ENCODE measurements at regions not wholly inside any gene's neighbourhood (a gene's known extent, or its start where the extent isn't known, plus 50 kb on each side); places are given as distances from the start of the nearest gene placed in this dataset.

DNA sequence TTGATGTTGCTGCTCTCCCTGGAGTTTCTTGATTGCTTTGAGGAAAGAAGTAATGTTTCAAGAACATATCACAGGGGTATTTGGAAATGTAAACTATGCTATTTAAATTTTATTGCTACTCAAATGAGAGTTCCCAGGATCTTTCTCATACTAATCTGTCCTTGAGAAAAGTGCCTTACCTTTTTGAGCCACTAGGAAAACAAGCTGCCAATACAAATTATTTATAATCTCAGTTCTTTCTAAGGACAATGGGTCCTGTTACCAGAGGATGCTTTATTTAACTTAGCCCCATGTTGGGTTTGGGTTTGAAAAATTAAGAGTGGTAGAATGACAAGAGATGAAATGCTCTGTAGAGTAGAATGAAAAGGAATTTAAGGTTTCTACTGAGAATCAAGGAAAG, 258.2 kb upstream of the PRKD1 start:
- TF ChIP-seq GABPA (IDR thresholded peaks at IDR 0.05; ENCODE audit: low read depth) (no peak), POLR2AphosphoS5 (IDR thresholded peaks at IDR 0.05; ENCODE audit: low read depth) (no peak), SPI1 (IDR thresholded peaks at IDR 0.05; ENCODE audit: borderline replicate concordance, low read depth) (no peak)
- TF ChIP-seq, protein P1, sequence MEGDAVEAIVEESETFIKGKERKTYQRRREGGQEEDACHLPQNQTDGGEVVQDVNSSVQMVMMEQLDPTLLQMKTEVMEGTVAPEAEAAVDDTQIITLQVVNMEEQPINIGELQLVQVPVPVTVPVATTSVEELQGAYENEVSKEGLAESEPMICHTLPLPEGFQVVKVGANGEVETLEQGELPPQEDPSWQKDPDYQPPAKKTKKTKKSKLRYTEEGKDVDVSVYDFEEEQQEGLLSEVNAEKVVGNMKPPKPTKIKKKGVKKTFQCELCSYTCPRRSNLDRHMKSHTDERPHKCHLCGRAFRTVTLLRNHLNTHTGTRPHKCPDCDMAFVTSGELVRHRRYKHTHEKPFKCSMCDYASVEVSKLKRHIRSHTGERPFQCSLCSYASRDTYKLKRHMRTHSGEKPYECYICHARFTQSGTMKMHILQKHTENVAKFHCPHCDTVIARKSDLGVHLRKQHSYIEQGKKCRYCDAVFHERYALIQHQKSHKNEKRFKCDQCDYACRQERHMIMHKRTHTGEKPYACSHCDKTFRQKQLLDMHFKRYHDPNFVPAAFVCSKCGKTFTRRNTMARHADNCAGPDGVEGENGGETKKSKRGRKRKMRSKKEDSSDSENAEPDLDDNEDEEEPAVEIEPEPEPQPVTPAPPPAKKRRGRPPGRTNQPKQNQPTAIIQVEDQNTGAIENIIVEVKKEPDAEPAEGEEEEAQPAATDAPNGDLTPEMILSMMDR (IDR thresholded peaks at IDR 0.05; ENCODE audit: insufficient read depth, low read length) = no peak
- TF ChIP-seq, protein P2, sequence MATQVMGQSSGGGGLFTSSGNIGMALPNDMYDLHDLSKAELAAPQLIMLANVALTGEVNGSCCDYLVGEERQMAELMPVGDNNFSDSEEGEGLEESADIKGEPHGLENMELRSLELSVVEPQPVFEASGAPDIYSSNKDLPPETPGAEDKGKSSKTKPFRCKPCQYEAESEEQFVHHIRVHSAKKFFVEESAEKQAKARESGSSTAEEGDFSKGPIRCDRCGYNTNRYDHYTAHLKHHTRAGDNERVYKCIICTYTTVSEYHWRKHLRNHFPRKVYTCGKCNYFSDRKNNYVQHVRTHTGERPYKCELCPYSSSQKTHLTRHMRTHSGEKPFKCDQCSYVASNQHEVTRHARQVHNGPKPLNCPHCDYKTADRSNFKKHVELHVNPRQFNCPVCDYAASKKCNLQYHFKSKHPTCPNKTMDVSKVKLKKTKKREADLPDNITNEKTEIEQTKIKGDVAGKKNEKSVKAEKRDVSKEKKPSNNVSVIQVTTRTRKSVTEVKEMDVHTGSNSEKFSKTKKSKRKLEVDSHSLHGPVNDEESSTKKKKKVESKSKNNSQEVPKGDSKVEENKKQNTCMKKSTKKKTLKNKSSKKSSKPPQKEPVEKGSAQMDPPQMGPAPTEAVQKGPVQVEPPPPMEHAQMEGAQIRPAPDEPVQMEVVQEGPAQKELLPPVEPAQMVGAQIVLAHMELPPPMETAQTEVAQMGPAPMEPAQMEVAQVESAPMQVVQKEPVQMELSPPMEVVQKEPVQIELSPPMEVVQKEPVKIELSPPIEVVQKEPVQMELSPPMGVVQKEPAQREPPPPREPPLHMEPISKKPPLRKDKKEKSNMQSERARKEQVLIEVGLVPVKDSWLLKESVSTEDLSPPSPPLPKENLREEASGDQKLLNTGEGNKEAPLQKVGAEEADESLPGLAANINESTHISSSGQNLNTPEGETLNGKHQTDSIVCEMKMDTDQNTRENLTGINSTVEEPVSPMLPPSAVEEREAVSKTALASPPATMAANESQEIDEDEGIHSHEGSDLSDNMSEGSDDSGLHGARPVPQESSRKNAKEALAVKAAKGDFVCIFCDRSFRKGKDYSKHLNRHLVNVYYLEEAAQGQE (IDR thresholded peaks at IDR 0.05; ENCODE audit: insufficient replicate concordance, low read depth) = no peak
- Histone ChIP-seq H3K4me3 (replicated peaks; ENCODE audit: insufficient read depth, low read length) (no peak overlapping the region), H3K27me3 (ENCODE audit: insufficient read depth, poor library complexity, severe bottlenecking) (no peaks in the 10 kb centered on the region), H3K27ac (replicated peaks) (no peak overlapping the region)
- no peak for DNase-seq (ENCODE audit: low read depth in 1 of 2, low spot score in 1 of 2)

DNA sequence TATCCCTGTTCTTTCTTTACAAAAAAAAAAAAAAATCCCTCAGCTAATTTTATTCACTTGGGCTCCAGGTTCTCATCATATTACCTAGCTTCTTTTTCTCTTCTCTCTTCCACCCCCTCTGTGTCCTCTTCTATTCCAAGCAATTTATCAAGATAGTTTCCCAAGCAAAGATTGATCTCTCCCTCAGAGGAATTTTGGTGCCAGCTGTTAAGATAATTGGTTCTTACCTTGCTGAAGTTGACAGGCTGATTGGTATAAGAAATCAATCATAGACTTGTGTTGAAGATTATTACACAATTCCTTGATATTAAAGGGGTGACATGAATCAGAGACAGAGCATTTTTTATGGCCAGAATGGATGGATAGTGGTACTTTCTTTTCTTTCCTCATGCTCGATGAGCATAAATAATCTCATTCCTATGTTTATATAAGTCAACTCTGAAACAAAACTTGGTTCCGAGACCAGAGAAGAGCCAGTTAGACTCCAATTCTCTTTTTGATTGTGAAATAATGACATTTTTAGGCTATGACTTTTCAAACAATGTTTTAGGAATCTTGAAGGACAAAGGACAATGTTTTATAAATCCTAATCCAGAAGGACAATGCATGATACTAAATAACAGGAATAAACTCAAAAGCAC, 264.1 kb upstream of the PRKD1 start:
- H3K27ac ChIP-seq (replicated peaks) = no peak overlapping the region
- no peak overlapping the region for H3K4me3 ChIP-seq (replicated peaks; ENCODE audit: insufficient read depth, low read length)
- TF ChIP-seq, protein P1 (IDR thresholded peaks at IDR 0.05; ENCODE audit: insufficient read depth, low read length) = no peak
- TF ChIP-seq SPI1 (IDR thresholded peaks at IDR 0.05; ENCODE audit: borderline replicate concordance, low read depth) = no peak
- TF ChIP-seq POLR2AphosphoS5 (IDR thresholded peaks at IDR 0.05; ENCODE audit: low read depth) = no peak
- TF ChIP-seq, protein P2 (IDR thresholded peaks at IDR 0.05; ENCODE audit: insufficient replicate concordance, low read depth) = no peak
- no peak for TF ChIP-seq GABPA (IDR thresholded peaks at IDR 0.05; ENCODE audit: low read depth)
- H3K27me3 ChIP-seq (ENCODE audit: insufficient read depth, poor library complexity, severe bottlenecking) = no peaks in the 10 kb centered on the region
- no peak for DNase-seq (ENCODE audit: low read depth in 1 of 2, low spot score in 1 of 2)

DNA sequence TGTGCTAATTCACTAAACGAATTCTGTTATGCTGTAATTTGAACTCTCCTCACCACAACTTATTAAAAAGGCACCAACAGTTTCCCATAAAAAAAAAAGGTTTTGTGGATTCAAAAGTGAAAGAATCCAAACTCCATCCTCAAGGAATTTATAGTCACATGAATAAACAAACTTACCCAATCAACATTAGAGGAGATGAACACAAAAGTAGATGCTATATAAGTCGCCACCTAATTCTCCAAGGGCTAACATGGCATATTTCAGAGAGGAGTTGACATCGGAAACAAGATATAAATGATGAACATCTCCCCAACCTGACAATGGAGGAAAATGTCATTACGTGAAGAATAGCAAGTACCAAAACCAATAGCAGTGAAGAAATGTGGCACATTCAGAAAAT, 265.5 kb upstream of the PRKD1 start:
- TF ChIP-seq GABPA (IDR thresholded peaks at IDR 0.05; ENCODE audit: low read depth) = no peak
- TF ChIP-seq, protein P2 (IDR thresholded peaks at IDR 0.05; ENCODE audit: insufficient replicate concordance, low read depth) = no peak
- TF ChIP-seq SPI1 (IDR thresholded peaks at IDR 0.05; ENCODE audit: borderline replicate concordance, low read depth) = no peak
- TF ChIP-seq, protein P1 (IDR thresholded peaks at IDR 0.05; ENCODE audit: insufficient read depth, low read length) = no peak
- no peak for TF ChIP-seq POLR2AphosphoS5 (IDR thresholded peaks at IDR 0.05; ENCODE audit: low read depth)
- Histone ChIP-seq H3K27me3 (ENCODE audit: insufficient read depth, poor library complexity, severe bottlenecking) (no peaks in the 10 kb centered on the region), H3K27ac (replicated peaks) (no peak overlapping the region), H3K4me3 (replicated peaks; ENCODE audit: insufficient read depth, low read length) (no peak overlapping the region)
- DNase-seq (ENCODE audit: low read depth in 1 of 2, low spot score in 1 of 2) = no peak

Data from HL-60 (cell line).